ENCODE measurements at regions not wholly inside any gene's neighbourhood (a gene's known extent, or its start where the extent isn't known, plus 50 kb on each side); places are given as distances from the start of the nearest gene placed in this dataset.
"Not testable (repeated sequence)": the region's sequence is repeated elsewhere in the genome, so short reads cannot be mapped to it uniquely, and the experiment has no call there.

GRCh38 chr3:193800138-193801043 is 207.4 kb downstream of the OPA1 start:
- DNase-seq (ENCODE audit: low spot score): peak; percentile 19

DNA sequence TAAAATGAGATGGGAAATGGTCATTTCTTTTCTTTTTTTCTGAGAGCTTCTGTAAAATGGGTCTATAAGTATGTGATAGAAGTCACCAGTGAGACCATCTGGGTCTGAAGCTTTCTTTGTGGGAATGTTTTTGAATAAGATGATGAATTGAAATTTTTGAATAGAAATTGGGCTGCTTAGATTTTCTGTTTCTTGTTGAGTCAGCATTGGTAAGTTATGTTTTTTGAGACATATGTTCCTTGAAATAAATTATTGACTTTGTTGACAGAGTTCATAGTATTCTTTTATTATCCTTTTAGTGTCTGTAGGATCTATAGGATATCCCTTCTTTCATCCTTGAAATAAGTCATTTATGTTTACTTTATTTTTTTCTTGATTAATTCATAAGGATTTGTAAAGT is 208.1 kb downstream of the OPA1 start:
- ATAC-seq (no peak), DNase-seq (ENCODE audit: low spot score) (no peak)

More at GRCh38 chr3:193800138-193801043, 207.4 kb downstream of the OPA1 start:
- no peak for ATAC-seq

- ATAC-seq (peak; percentile 76), DNase-seq (ENCODE audit: low spot score) (no peak)
Observed at GRCh38 chr3:193803288-193803687, 210.3 kb downstream of the OPA1 start.

DNA sequence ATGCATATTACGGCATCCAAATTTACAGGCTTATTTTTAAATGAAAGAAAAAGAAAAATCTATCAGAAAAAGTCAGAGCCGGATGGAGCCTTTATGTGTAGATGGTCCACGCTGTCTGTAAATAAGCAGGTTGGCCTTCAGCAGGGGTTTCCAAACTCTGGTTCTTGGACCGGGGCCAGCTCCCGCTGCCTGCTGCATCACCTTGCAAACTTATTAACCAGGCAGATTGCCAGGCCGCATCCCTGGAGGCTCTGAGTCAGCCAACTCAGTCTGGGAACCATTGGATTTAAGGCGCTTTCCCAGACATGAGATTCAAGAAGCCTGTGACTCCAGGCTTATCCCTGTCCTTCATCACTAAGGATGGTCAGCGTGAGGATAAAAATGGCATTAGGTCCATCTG is 212.4 kb downstream of the OPA1 start:
- no peak for ATAC-seq

DNA sequence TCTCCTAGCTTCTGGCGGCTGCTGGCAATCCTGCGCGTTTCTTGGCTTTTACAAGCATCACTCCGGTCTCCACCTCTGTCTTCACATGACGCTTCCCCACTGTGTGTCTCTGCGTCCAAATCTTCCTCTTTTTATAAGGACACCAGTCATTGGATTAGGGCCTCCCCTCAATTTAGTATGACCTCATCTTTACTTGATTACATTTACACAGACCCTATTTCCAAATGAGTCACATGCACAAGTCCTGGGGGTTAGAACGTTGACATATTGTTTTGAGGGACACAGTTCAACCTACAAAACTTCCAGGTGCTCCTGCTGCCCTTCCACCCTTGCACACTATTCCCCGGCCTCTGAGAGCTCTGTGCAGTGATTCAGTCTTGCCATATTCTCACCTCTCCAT is 215.3 kb downstream of the OPA1 start:
- no peak for DNase-seq (ENCODE audit: low spot score)
- ATAC-seq: no peak

More for the DNA sequence above, 212.4 kb downstream of the OPA1 start:
- DNase-seq (ENCODE audit: low spot score): no peak

GRCh38 chr3:193809106-193809505 is 216.1 kb downstream of the OPA1 start:
- DNase-seq (ENCODE audit: low spot score) (no peak), ATAC-seq (no peak)

GRCh38 chr3:193812078-193812725 is 219.2 kb downstream of the OPA1 start:
- no peak for ATAC-seq

GRCh38 chr3:193812791-193813500 is 219.9 kb downstream of the OPA1 start:
- no peak for ATAC-seq
- no peak for DNase-seq (ENCODE audit: low spot score)

More at GRCh38 chr3:193812078-193812725, 219.2 kb downstream of the OPA1 start:
- no peak for DNase-seq (ENCODE audit: low spot score)

- DNase-seq (ENCODE audit: low spot score): no peak
- ATAC-seq: no peak
Observed at GRCh38 chr3:193813501-193813830, 220.5 kb downstream of the OPA1 start.

DNA sequence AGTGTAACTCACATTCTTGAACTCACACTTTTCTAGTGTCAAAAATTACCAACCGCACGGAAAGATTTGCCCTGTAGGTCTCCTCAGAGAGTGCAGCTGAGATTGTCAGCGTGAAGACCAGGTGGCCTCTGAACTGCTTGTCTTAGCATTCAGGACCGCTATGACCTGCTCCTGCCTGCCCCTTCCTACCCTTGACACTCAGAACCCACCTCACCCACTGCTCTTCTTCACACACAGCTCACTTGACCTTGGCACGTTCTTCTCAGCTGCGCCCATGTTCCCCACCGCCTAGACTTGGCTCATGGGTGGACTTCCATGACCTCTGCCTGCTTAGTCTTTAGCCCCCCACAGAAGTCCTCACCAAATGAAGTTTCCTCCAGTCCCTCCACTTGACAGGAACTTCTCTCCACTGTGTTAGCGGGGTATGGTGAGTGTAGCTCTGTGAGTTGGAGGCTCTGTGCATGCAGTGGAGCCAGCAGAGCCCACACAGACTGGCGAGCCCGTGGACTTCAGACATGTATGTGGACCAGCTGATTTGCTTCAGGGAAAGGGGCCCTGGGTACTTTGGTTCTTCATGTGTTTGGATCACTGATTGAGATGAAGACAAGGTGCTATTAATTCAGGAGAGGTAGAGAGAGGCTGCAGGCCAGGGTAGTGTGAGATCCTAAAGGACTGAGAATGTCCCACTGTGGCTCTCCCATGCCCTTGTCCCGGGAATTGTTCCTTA is 221.3 kb downstream of the OPA1 start:
- DNase-seq (ENCODE audit: low spot score) (no peak), ATAC-seq (no peak)

- DNase-seq (ENCODE audit: low spot score): no peak
- ATAC-seq: no peak
Observed at GRCh38 chr3:193815246-193816027, 222.4 kb downstream of the OPA1 start.

DNA sequence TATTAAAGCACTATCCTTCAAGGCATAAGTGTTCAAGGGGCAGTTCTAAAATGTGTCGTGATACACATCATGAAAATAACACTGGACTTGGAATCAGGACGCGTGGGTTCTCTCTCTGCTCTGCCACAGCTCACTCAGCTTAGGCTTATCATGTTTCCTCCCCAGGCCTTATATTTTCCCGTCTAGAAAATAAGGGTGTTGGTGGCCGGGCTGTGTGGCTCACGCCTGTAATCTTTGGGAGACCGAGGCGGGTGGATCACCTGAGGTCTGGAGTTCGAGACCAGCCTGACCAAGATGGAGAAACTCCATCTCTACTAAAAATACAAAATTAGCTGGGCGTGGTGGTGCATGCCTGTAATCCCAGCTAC is 223.0 kb downstream of the OPA1 start:
- DNase-seq (ENCODE audit: low spot score) (no peak), ATAC-seq (no peak)

- peak; percentile 59 for DNase-seq (ENCODE audit: low spot score)
- peak; percentile 82 for ATAC-seq
Observed at GRCh38 chr3:193816656-193817311, 223.8 kb downstream of the OPA1 start.

- DNase-seq (ENCODE audit: low spot score): no peak
- ATAC-seq: no peak
Observed at GRCh38 chr3:193819117-193820010, 226.4 kb downstream of the OPA1 start.

GRCh38 chr3:193821151-193821668 is 228.2 kb downstream of the OPA1 start:
- ATAC-seq: no peak

GRCh38 chr3:193822492-193823212 is 229.6 kb downstream of the OPA1 start:
- ATAC-seq (no peak), DNase-seq (ENCODE audit: low spot score) (no peak)

More at GRCh38 chr3:193821151-193821668, 228.2 kb downstream of the OPA1 start:
- no peak for DNase-seq (ENCODE audit: low spot score)

- not testable (repeated sequence) for DNase-seq (ENCODE audit: low spot score); ATAC-seq
Observed at GRCh38 chr3:193823213-193823605, 230.2 kb downstream of the OPA1 start.

DNA sequence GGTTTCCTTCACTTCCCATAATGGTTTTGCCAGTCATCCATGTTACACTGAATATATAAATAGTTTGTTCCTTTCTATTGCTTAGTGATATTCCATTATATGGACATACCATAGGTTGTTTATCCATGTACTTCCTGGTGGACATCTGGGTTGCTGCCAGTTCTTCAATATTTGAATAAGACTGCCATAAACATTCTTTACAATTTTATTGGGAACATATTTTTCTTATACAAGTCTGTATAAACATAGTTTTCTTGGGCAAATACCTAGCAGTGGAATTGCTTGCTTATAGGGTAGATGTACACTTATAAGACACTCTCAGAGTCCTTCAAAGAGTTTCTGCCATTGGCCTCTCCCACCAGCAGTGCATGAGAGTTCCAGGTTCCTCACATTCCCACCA is 231.4 kb downstream of the OPA1 start:
- DNase-seq (ENCODE audit: low spot score) (no peak), ATAC-seq (no peak)
